ENCODE measurements at regions not wholly inside any gene's neighbourhood (a gene's known extent, or its start where the extent isn't known, plus 50 kb on each side); places are given as distances from the start of the nearest gene placed in this dataset.

GRCh38 chr5:88140856-88141752, 127.5 kb downstream of the TMEM161B start:
- peak; percentile 53 for TF ChIP-seq CTCF (conservative IDR thresholded peaks at IDR 0.05; ENCODE audit: low read length)
- TF ChIP-seq EZH2phosphoT487 (IDR thresholded peaks at IDR 0.05; ENCODE audit: borderline replicate concordance, low read depth, low read length) = no peak

All from OCI-LY7 (cell line).